ENCODE measurements at regions not wholly inside any gene's neighbourhood (a gene's known extent, or its start where the extent isn't known, plus 50 kb on each side); places are given as distances from the start of the nearest gene placed in this dataset.

GRCh38 chr13:50377726-50378270 is 362.6 kb downstream of the KCNRG start:
- Histone ChIP-seq H3K9ac (ENCODE audit: low read depth in 2 of 2, low read length in 2 of 2) (no peak overlapping the region), H3K4me1 (no peaks in the 10 kb centered on the region), H3K4me3 (no peak overlapping the region), H3K36me3 (no peaks in the 10 kb centered on the region), H3K27ac (no peak overlapping the region), H3K27me3 (no peaks in the 10 kb centered on the region), H3K9me3 (no peaks in the 10 kb centered on the region)
- no peak for TF ChIP-seq CTCF (IDR thresholded peaks at IDR 0.05)
- intact Hi-C loops (cut with DNase I), result no loop called here
- DNase-seq, result no peak

- Histone ChIP-seq H3K36me3 (no peaks in the 10 kb centered on the region), H3K9me3 (no peaks in the 10 kb centered on the region), H3K27ac (no peak overlapping the region), H3K4me3 (no peak overlapping the region), H3K4me1 (no peaks in the 10 kb centered on the region), H3K9ac (ENCODE audit: low read depth in 2 of 2, low read length in 2 of 2) (no peak overlapping the region), H3K27me3 (no peaks in the 10 kb centered on the region)
- intact Hi-C loops (cut with DNase I), result no loop called here
- no peak for TF ChIP-seq CTCF (IDR thresholded peaks at IDR 0.05)
- no peak for DNase-seq
These were observed 363.3 kb downstream of the KCNRG start for GRCh38 chr13:50378509-50379044.

- no peak for TF ChIP-seq CTCF (IDR thresholded peaks at IDR 0.05)
- no peaks in the 10 kb centered on the region for H3K9me3 ChIP-seq
- no peak overlapping the region for H3K27ac ChIP-seq
- H3K36me3 ChIP-seq, result no peaks in the 10 kb centered on the region
- no peak overlapping the region for H3K4me3 ChIP-seq
- H3K9ac ChIP-seq (ENCODE audit: low read depth in 2 of 2, low read length in 2 of 2), result no peak overlapping the region
- no peaks in the 10 kb centered on the region for H3K27me3 ChIP-seq
- intact Hi-C loops (cut with DNase I), result no loop called here
- no peaks in the 10 kb centered on the region for H3K4me1 ChIP-seq
- no peak for DNase-seq
These were observed 364.3 kb downstream of the KCNRG start for GRCh38 chr13:50379584-50379983.

- Histone ChIP-seq H3K4me3 (no peak overlapping the region), H3K27me3 (no peaks in the 10 kb centered on the region), H3K4me1 (no peaks in the 10 kb centered on the region), H3K36me3 (no peaks in the 10 kb centered on the region), H3K27ac (no peak overlapping the region), H3K9ac (ENCODE audit: low read depth in 2 of 2, low read length in 2 of 2) (no peak overlapping the region), H3K9me3 (no peaks in the 10 kb centered on the region)
- intact Hi-C loops (cut with DNase I), result no loop called here
- no peak for DNase-seq
- TF ChIP-seq CTCF (IDR thresholded peaks at IDR 0.05), result no peak
These were observed 365.7 kb downstream of the KCNRG start for GRCh38 chr13:50380905-50381304.

- DNase-seq, result no peak
- no peaks in the 10 kb centered on the region for H3K9me3 ChIP-seq
- intact Hi-C loops (cut with DNase I), result no loop called here
- no peaks in the 10 kb centered on the region for H3K4me1 ChIP-seq
- no peak overlapping the region for H3K27ac ChIP-seq
- H3K36me3 ChIP-seq, result no peaks in the 10 kb centered on the region
- no peaks in the 10 kb centered on the region for H3K27me3 ChIP-seq
- TF ChIP-seq CTCF (IDR thresholded peaks at IDR 0.05), result no peak
- no peak overlapping the region for H3K4me3 ChIP-seq
- no peak overlapping the region for H3K9ac ChIP-seq (ENCODE audit: low read depth in 2 of 2, low read length in 2 of 2)
These were observed 367.3 kb downstream of the KCNRG start for GRCh38 chr13:50382511-50382910.

Data from colonic mucosa (tissue), 4 donors.